COLO668 (cell line): ENCODE measurements at regions not wholly inside any gene's neighbourhood (a gene's known extent, or its start where the extent isn't known, plus 50 kb on each side); places are given as distances from the start of the nearest gene placed in this dataset.

Experiments used
- DNase-seq: peaks from one replicate; lab custom pipeline; 2025; ENCODE audit not compliant: unreplicated experiment; lab: John Stamatoyannopoulos, UW

DNA sequence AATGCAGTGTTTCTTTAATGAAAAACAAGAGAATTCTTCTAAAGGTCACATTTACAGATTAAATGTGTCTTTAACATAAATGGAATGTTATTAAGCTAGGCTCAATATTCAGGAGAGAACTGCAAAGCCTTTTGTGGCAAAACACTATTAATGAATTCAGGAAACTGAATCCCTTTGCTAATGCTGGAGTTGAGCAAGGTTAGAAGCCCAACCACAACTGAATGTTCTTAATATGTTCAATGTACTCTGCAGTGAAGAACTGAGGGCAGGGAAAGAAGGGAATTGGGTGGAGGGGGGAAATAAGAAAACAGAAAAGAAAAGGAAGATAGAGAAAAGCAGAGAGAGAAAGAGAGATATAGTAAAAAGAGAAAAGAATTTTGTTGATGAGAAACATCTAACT, 276.7 kb upstream of the TMEM161B start:
- DNase-seq: no peak

DNA sequence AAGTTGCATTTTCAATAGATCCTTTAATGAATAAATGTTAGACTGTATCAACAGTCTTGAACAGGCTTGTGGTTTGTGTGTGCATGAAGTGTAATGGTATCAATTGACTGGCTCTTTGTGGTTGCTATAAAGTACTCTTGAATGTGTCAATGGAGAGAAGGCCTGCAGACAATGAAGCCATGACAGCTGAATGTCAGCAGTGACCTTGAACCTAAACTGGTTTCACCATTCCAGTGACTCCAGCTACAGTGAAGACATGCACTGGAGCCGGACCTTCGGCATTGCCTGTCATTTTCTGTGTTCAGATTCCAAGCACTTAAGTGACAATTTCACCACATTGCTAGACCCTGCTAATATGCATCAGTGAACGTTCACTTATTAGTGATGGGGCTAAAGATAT, 276.0 kb upstream of the TMEM161B start:
- no peak for DNase-seq

DNA sequence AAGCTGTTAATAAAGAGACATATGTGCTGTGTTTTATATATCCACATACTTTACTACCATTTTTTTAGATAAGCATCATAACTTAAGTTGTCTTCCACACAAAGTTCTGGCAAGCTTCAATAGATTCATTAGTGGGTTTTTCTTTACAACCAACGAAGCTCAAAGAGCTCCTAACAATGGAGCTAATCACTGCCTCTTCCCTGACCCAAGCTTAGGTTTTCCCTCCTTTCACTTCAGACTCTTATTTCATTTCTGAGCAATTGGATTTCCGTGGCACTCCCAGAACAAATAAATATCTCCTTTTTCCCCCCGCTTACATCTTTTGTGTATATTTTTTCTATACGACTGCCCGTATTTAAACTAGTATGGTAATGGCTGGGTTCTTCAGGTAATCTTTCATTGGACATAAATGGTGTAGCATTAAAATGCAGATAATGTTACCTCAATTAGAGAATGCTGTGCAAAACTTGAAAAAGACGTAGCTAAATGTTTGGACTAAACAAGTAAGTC, 275.5 kb upstream of the TMEM161B start:
- no peak for DNase-seq

DNA sequence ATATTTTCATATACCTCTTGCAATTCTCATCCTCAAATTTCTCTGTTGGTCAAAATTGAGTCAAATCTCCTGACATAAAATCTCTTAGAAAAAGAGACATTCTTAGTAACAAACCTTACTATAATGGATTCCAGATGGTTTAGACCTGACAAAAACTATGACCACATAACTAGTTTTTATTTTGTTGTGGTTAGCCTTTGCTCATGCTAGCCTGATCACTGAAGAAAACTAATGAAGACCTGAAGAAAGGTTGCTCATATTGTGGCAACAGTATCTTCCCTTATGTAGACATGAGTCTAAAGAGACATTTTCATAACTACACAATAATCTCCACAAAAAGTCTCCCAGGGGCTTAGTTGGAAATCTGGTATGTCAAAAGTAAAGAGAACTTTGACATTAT, 274.1 kb upstream of the TMEM161B start:
- no peak for DNase-seq

DNA sequence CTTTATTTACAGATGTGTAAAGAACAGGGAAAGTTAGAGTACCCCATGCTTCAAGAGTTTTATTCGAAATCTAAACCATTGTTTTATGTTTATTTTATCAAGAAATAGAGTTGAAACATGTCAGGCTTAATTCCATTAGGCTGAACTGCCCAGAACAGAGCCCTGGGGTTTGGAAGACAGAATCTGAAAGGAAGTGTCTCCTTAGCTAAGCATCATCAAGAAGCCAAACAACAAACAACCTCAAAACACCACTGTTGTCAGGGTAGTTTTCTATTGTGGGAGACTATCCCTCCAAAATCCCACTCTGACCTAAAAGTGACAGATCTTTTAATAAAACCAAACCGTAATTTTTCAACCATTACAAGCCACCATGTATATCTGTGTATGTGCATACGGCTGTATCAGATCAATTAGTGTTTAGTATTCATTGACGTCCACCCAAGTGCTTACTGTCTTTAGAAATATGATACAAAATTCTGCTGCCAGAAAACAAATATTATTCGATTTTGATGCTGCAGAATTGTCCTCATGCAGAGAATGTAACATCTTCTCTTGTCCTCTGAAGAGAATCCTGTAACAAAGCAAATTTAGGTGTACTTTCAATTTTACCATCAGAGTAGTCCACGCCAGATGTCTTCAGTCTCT, 271.9 kb upstream of the TMEM161B start:
- no peak for DNase-seq

DNA sequence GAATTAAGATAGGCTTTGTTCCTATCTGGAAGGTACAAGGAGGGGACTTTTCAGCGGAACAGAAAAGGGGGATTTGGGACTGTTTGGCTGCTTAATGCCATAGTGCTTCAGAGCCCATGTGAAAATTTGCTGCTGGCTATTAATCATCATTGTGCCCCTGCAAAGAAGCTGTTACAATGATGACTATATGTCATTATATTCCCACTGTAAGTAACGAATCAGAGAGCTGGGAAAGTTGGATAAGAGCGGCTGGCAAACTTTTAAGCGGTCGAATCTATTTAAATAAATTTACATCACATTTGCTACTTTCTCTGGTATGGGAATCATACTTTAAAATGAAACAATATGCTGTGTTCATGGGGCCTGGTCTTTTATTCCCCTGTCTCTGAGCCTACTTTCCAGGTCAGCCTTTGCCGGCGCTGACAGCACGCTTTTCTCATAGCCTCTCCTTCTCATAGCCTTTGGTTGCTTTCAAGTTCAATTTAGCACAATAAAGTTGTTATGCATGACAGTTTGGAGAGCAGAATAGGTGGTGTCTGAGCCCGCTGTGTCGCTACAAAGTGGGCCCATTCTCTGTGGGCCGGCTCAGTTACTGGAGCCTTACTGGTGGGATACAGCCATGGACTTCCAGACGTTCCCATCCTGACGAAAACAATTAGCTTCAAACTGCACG, 271.2 kb upstream of the TMEM161B start:
- no peak for DNase-seq

DNA sequence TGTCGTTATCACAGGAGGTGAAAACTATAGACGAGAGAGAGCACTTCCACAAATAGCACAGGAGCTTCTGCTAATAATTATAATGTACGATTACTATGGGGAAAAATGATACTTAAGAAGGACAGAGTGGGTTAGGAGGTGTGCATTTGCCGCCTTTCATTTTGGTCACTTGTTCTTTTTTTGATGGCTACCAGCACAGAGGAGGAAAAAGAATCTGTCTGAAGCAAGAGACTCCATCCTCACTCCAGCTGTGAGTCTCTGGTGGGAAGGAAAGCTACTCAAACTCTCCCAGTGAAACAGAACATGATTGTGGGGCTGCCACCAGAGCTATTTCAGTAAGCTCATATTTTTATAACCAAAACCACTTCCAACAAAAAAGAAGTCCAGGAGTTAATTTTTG, 270.4 kb upstream of the TMEM161B start:
- no peak for DNase-seq

DNA sequence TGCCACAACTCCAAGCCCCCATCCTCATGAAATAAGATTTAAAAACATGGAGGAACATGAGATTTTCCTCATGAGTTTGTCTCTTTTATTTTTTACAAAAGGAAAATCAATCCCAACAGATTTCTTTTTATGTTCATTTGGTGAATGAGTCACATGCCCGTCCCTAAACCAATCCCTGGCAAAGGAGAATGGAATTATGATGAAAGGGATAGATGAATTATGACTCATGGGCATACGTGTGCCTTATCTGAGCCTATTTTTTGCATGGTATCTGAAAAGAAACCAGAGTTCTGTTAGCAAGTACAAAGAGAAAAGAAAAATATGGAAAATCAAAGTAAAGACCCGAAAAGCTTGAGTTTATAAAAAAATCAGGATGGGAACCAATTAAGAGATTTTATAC, 267.5 kb upstream of the TMEM161B start:
- no peak for DNase-seq

DNA sequence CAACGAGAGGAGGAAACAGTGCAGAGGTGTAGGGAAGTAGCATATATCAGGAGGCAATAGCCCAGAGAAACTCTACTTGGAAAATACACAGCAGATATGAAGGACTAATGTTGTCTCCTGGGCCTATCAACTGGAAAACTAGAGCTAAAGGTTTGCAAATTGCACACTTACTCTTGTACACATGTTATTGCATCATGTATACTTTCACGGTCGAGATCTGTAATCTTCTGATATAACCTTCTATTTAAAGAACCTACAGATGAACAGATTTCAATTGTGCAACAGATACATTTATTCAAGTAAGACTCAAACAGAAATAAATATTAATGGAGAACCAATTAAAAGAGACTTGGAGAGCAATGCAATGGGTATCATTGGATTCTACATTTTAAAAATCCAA, 256.3 kb upstream of the TMEM161B start:
- DNase-seq: no peak

DNA sequence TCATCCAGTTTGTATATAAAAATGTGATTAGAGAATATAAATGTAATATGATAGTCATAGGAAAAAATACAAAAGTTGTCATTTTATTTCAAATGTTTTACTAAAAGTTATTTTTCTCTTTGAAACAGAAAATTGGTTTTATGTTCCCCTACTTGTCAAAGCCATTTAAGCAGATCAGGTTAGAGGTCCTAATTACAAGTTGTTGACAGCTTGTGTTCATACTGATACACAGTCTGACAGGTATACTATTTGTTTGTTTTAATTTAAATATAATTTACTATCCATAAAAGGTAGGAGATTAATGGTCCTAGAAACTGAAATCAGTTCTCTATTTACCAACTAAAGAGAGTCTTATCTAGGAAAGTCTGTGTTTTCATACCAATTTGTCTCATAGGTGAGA, 250.4 kb upstream of the TMEM161B start:
- DNase-seq: no peak

DNA sequence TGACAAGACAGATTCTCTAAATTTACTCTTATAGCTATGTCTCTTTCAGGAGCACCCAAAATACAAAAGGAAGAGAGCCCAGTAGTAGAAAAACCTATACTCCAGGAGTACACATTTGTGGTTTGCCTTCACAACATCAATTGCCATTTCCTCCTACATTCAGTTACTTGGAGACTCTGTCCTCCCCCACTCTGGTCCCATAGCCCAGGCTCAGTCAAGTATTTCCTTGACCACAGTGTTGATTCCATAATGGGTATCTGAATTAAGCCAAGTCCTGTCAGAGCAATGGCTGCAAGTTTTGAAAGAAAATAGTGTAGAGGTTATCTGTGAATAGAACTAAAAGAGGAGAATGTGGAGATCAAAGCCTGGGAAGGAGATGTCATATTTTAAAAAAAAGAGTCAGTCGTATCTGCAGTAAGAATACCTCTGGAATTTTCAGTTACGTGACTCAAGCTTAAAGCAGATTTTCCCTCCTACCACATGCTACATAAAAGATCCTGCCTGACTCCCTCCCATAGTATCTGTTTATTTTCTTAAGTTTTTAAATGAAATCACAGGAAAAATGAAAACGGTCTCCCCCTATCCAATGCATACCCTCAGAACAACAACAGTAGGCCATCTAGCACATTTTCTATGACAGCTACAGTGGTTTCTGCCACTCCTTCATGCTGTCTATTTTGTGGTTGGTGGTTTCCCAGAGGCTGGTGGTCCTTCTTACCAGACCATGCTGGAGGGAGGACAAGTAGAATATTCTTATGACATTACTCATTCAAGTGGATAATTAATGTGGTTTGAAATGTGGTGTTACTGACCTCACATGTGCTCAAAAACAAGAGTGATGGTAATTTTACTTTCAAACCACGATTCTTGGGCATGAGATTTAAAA, 249.7 kb upstream of the TMEM161B start:
- DNase-seq: no peak

DNA sequence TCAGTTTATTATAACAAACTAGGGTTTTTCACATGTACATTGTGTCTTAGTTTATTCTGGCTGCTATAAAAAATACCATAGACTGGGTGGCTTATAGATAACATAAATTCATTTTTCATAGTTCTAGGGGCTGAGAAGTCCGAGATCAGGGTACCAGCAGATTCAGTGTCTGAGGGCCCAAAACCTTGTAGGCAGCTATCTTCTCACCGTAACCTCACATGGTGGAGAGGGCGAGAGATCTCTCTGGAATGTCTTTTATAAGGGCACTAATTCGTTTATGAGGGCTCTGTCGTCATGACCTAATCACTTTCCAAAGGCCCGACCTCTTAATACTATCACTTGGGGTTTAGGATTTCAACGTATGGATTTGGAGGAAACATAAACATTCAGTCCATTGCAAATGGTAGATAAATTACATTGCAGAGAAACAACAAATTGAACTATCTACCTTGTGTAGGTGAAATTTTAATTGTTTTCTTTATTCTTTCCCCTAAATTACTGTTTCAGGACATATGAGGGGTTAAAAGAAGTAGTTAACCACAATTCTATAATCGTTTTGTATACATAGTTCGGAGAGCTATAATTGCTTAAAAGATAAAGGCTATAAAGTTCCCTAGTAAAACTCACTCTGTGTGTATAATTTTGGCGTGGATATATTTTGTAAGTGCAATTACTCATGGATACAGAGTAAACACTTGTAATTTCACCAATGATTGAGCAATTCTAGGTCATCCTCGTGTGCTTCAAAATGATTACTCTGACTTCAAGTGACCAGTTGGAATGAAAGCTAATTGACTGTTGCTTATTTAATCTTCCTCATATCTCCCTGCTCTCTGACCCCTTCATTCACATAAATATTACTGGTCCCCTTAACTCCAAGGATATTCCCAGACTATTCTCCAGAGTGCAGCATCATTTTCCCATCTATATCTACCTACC, 247.5 kb upstream of the TMEM161B start:
- DNase-seq: no peak

DNA sequence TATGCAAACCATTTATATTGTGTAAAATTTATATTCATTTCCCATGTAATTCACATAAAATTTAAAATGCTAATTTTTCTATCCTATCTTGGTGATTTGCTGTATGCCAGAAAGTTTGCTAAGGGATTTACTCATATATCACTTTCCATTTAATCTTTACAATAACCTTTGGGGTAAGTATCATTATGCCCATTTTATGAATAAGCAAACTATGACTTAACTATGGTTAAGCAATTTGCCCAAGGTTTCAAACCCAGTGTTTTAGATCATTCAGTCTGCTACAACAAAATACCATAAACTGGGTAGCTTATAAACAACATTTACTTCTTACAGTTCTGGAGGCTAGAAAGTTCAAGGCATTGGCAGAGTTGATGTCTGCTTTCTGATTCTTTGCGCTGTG, 246.4 kb upstream of the TMEM161B start:
- DNase-seq: no peak

DNA sequence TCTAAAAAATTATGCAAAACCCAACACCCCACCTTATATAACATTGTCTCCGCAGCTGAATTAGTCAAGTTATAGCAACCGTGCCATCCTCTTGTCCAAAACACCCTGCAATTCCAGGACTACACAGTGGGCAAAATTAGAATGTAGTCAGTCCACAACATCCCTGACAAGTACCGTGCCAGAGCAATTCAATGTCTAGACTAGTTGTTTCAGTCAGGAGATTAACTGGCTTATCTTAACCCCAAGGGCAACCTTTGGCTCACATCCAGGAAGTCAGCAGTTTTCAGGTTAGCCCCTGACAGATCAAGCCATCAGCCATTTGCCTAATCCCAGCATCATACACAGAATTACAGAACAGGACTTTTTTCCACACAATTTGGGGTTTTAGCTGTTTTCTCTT, 240.8 kb upstream of the TMEM161B start:
- DNase-seq: no peak

DNA sequence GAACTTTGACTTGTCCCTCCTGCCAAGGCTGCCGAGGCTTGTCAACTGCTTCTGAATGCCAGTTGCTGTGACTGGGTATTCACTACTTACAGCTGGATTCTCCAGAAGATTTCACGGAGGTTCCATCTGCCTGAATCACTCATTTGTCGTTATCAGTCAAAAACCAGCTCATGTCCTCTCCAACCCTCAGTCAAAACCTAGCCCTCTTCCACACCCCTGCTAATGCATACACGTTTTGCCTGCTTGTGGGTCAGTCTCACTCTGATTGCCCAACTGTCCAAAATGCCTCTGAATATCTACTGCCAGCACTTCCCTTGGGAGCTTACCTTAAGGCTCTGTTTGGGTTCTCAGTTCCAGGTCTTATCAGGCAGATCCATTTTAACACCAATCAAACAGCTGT, 238.6 kb upstream of the TMEM161B start:
- no peak for DNase-seq

DNA sequence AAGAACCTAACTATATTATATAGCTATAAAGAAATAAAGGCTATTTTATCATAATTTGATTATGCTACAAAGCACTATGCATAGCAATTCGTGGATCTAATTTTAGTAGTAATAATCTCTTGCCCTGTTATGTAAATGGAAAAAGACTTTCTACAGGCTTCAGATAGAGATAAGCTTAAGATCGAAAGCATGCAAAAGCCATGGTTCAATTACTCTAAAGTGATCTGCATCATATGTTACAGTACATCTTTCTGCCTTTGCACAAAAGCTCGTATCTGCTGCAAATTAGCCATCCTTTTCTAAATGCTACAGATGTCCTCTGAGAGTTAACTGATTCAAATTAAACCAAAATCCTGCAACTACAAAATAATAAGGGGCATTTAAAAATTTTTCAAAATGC, 234.8 kb upstream of the TMEM161B start:
- no peak for DNase-seq

DNA sequence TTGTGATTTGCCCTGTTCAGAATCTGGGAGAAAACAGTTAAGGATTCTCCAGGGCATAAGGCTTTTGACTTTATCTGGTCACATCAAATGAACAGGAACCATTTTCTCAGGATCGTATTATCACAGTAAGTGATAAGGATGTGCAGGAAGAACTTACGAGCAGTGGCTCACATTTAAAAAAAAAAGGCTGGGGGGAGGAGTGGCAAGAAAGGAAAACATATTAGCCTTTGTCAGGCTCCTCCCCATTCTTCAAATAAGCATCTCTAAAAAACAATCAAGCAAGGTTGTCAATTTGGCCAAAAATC, 234.3 kb upstream of the TMEM161B start:
- no peak for DNase-seq

DNA sequence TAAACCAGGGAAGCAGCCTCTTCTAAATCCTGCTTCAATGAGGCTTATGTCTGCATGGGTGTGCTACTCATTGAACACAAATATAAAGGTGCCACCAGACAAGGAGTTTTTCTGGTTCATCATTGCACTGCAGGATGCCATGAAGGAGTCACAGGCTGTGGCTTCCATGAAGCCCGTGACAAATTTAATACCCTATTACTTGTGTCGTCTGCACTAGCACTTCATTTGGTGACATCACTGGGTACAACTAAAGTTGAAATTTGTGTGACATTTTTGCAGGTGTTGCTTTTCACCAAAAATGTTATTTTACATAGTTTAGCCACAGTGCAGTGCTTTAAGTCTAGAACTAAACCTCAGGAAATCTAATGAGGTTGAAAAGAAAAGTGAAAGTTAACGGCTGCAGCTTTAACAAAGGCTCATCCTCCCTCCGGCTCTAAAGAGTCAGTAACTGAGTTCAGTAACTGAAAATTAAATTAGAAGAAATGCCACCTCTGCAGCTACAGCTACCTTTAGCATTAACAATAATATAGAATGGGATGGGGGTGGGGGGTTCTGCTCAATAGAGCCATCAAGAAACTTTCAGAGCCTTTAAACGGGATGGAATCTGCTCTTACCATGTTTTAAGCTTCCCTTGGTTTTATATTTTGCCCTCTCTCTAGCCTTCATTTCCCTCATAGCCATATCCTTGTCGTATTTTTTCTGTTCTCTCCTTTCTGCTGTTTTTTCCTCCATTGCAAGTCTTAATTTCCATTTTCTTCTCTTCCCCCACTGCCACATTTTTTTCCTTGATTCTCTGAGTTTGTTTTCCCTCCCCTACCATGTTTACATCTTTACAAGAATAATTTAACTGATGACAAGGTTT, 233.8 kb upstream of the TMEM161B start:
- DNase-seq: no peak

DNA sequence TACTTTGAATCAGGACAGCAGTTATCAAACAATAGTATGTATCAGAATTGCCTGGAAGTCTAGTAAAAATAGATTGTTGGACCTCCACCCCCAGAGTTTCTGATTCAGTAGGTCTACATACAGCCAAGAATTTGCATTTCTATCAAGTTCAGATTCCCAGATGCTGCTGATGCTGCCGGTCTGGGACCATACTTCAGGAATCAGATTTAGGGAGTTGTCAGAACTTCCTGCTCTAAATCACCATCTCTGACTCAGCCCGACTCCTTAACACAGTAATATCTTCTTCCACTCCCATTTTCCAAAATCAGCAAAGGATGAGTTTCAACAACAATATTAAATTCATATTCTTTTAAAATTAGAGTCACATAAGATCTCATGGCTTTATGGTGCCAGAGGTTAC, 227.2 kb upstream of the TMEM161B start:
- no peak for DNase-seq

DNA sequence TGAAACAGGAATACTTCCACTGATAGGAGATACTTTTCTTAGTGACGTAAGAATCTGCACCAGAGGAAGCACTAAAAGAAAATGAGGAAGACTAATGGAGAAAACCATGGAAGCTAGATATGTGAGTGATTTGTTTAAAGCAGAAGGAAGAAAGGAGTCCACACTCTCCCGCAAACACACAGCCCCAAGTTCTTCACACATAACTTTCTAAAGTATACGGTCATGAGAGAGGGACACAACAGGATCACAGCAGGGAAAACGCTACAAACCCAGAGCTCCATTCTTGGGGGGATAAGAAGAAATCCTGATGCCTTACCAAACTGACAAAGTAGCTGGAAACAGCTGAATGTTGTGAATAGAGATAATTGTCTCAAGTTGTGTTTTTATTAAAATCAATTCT, 222.2 kb upstream of the TMEM161B start:
- DNase-seq: no peak
